ENCODE measurements at regions not wholly inside any gene's neighbourhood (a gene's known extent, or its start where the extent isn't known, plus 50 kb on each side); places are given as distances from the start of the nearest gene placed in this dataset.
"Not testable (repeated sequence)": the region's sequence is repeated elsewhere in the genome, so short reads cannot be mapped to it uniquely, and the experiment has no call there.

DNA sequence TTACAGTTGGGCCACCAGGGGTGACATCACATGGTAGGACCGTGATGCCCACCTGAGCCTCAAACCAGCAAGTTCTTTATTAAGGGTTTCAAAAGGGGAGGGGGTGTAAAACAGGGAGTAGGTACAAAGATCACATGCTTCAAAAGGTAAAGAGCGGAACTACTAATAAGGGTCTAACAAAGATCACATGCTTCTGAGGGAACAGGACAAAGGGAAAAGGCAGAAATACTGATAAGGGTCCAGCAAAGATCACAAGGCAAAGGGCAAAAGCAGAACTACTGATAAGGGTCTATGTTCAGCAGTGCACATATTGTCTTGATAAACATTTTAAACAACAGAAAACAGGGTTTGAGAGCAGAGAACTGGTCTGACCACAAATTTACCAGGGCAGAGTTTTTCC is 246.8 kb upstream of the ARHGEF26 start:
- TF ChIP-seq, protein P1, sequence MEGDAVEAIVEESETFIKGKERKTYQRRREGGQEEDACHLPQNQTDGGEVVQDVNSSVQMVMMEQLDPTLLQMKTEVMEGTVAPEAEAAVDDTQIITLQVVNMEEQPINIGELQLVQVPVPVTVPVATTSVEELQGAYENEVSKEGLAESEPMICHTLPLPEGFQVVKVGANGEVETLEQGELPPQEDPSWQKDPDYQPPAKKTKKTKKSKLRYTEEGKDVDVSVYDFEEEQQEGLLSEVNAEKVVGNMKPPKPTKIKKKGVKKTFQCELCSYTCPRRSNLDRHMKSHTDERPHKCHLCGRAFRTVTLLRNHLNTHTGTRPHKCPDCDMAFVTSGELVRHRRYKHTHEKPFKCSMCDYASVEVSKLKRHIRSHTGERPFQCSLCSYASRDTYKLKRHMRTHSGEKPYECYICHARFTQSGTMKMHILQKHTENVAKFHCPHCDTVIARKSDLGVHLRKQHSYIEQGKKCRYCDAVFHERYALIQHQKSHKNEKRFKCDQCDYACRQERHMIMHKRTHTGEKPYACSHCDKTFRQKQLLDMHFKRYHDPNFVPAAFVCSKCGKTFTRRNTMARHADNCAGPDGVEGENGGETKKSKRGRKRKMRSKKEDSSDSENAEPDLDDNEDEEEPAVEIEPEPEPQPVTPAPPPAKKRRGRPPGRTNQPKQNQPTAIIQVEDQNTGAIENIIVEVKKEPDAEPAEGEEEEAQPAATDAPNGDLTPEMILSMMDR (conservative IDR thresholded peaks at IDR 0.05; ENCODE audit: low read length), result not testable (repeated sequence)
- not testable (repeated sequence) for TF ChIP-seq EZH2phosphoT487 (IDR thresholded peaks at IDR 0.05; ENCODE audit: borderline replicate concordance)
